Upper lobe of right lung (tissue), 1 donor: ENCODE measurements at regions not wholly inside any gene's neighbourhood (a gene's known extent, or its start where the extent isn't known, plus 50 kb on each side); places are given as distances from the start of the nearest gene placed in this dataset.

Source experiments
- ATAC-seq: fragments of 200-7000 bp; cut with Tn5 transposase; one replicate; pipeline ENCODE4 v1.9.1; 2020; ENCODE audit warnings: mild to moderate bottlenecking, moderate library complexity
- DNase-seq: peaks from one replicate; pipeline ENCODE4 v3.0.0-alpha.2; 2020
- H3K27ac ChIP-seq: fragments of 200-600 bp; one replicate; pipeline ENCODE4 v1.8.0; 2022
- H3K27me3 ChIP-seq: fragments of 200-600 bp; one replicate; pipeline ENCODE4 v1.8.0; 2022; ENCODE audit warnings: mild to moderate bottlenecking
- H3K36me3 ChIP-seq: fragments of 200-600 bp; one replicate; pipeline ENCODE4 v1.8.0; 2022
- H3K4me1 ChIP-seq: fragments of 200-600 bp; one replicate; pipeline ENCODE4 v1.8.0; 2022
- H3K4me3 ChIP-seq: fragments of 200-600 bp; one replicate; pipeline ENCODE4 v1.8.0; 2022; ENCODE audit warnings: mild to moderate bottlenecking
- H3K9me3 ChIP-seq: fragments of 200-600 bp; one replicate; pipeline ENCODE4 v1.8.0; 2022
- intact Hi-C: fragments of 100-400 bp; cut with DNase I; formaldehyde crosslinking; loops from one replicate; pipeline ENCODE4 v1.11.0; 2022
- TF ChIP-seq, protein P1 (sequence below): fragments of 200-600 bp; IDR thresholded peaks from one replicate; pipeline ENCODE4 v1.8.0; 2022; ENCODE audit warnings: antibody characterized with exemption
- donor health status: DM: no; HTN: yes; CAD: no; lungs with severe emphysema.

DNA sequence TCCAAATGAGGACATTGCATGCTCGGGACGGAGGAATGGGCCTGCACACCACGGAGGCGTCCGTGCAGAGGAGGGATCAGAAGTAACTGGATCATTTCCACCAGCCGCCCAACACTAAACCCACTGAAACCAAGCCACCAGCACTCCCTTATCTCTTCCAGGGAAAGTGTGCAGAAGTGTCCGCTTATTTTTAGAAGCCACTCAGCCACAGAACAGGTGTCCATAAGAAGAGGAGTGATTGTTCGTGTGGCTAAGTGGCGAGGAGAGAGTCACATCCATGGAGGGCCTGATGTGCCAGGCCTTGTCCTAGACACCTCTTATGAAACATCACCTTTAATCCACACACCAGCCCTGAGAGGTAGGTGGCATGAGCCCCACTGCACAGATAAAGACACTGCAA lies 407.9 kb upstream of the NPVF start:
- H3K27me3 ChIP-seq, result no peaks in the 10 kb centered on the region
- no peak overlapping the region for H3K27ac ChIP-seq
- intact Hi-C loops, result no loop called here
- H3K4me3 ChIP-seq, result no peak overlapping the region
- H3K36me3 ChIP-seq, result no peaks in the 10 kb centered on the region
- H3K9me3 ChIP-seq, result no peaks in the 10 kb centered on the region
- no peaks in the 10 kb centered on the region for H3K4me1 ChIP-seq
- no peak for DNase-seq
- TF ChIP-seq, protein P1, sequence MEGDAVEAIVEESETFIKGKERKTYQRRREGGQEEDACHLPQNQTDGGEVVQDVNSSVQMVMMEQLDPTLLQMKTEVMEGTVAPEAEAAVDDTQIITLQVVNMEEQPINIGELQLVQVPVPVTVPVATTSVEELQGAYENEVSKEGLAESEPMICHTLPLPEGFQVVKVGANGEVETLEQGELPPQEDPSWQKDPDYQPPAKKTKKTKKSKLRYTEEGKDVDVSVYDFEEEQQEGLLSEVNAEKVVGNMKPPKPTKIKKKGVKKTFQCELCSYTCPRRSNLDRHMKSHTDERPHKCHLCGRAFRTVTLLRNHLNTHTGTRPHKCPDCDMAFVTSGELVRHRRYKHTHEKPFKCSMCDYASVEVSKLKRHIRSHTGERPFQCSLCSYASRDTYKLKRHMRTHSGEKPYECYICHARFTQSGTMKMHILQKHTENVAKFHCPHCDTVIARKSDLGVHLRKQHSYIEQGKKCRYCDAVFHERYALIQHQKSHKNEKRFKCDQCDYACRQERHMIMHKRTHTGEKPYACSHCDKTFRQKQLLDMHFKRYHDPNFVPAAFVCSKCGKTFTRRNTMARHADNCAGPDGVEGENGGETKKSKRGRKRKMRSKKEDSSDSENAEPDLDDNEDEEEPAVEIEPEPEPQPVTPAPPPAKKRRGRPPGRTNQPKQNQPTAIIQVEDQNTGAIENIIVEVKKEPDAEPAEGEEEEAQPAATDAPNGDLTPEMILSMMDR, result no peak
- ATAC-seq, result no peak

DNA sequence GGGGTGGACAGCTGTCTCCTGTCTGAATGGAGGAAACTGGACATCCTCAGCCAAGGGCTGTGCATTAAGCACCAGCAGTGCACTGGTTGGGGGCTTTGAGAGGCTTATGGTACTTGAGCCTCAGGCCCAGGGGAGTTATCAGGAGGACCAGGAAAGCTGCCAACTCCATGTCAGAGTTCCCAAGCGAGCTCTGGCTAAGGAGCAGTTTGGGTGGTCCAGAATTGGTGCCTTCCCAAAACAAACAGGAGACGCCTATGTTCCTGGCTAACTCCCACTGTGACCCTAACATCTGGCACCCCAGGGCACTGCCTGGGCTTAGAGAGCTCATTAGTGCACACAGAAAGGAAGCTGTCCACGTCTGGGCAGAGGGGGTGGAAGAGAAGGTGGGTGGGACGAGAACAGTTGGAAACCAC lies 408.6 kb upstream of the NPVF start:
- no peak overlapping the region for H3K4me3 ChIP-seq
- H3K27ac ChIP-seq, result no peak overlapping the region
- no peak for DNase-seq
- TF ChIP-seq, protein P1, result no peak
- H3K36me3 ChIP-seq, result no peaks in the 10 kb centered on the region
- no peaks in the 10 kb centered on the region for H3K27me3 ChIP-seq
- no peaks in the 10 kb centered on the region for H3K9me3 ChIP-seq
- intact Hi-C loops, result no loop called here
- no peaks in the 10 kb centered on the region for H3K4me1 ChIP-seq
- peak; percentile 30 for ATAC-seq

DNA sequence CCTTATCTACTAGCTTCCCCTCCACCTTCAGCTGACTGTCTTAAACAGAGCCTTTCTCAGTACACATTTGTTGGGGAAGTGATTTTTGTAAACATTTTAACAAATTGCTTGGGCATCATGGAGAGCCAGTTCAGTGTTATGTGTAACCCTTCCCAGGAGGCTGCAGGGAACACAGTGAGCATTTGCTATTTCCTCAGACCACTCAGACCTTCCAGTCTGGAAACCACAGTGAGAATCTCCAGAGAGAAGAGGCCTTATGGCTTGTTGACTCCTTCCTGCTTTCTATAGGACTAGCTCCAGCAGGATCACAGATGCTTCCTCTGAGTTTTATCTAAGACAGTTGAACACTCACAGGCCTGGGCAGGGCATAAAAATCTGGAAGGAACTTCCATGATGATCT lies 409.8 kb upstream of the NPVF start:
- ATAC-seq, result no peak
- no peak overlapping the region for H3K4me3 ChIP-seq
- DNase-seq, result no peak
- H3K27ac ChIP-seq, result no peak overlapping the region
- H3K36me3 ChIP-seq, result no peaks in the 10 kb centered on the region
- no peaks in the 10 kb centered on the region for H3K9me3 ChIP-seq
- H3K27me3 ChIP-seq, result no peaks in the 10 kb centered on the region
- no peaks in the 10 kb centered on the region for H3K4me1 ChIP-seq
- TF ChIP-seq, protein P1, result no peak
- intact Hi-C loops, result no loop called here

DNA sequence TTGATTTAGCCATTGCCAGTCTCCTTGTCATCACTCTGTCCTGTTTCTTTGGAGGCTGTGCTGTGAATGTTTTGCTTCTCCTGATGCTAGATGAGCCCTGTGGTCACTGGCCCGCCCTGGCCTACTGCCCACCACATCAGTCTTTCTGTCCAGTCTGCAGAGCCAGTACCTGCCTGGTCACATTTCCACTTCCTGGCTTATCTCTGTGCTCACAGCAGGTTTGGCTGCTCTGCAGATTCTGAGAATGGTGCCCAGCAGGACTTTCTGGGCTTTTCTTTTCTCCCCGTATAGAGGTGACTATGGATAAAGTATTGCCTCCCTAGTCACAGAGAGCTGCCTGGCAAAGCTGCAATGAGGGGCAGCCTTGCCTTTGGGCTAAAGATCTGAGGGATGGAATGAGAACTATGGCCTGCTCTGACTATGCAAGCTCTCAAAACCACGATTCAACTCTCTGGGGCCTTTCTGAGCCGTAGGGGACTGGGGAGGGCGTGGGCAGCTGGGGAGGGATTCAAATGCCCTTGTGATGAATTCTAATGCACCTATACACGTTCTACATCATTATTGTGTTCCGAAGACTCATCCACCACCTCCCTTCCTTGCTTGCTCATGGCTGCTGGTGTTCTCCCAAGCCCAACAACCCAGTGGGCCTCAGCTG lies 410.4 kb upstream of the NPVF start:
- intact Hi-C loops, result no loop called here
- no peaks in the 10 kb centered on the region for H3K4me1 ChIP-seq
- H3K27me3 ChIP-seq, result no peaks in the 10 kb centered on the region
- TF ChIP-seq, protein P1, result no peak
- H3K4me3 ChIP-seq, result no peak overlapping the region
- H3K36me3 ChIP-seq, result no peaks in the 10 kb centered on the region
- H3K27ac ChIP-seq, result no peak overlapping the region
- no peak for ATAC-seq
- no peaks in the 10 kb centered on the region for H3K9me3 ChIP-seq
- DNase-seq, result no peak

DNA sequence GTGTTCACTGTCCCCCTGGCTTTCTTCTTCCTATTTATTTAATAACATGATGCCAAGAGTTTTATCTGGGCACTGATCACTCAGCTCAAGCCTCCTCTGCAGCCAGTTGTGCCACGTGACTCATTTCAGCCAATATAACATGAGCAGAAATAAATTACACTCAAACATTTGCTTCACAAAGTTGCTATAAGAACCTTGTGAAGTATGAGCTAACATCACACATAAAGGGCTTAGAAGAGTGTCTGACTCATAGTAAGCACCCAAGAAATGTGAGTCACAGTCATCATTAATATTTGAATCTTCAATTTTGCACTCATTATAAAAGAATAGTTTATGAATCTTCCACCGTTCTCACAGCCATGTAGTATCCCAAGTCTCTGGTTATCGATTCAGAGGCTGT lies 414.6 kb upstream of the NPVF start:
- Histone ChIP-seq H3K9me3 (no peaks in the 10 kb centered on the region), H3K27ac (no peak overlapping the region), H3K27me3 (no peaks in the 10 kb centered on the region), H3K4me1 (no peaks in the 10 kb centered on the region), H3K36me3 (no peaks in the 10 kb centered on the region), H3K4me3 (no peak overlapping the region)
- ATAC-seq (peak; percentile 46), DNase-seq (no peak)
- TF ChIP-seq, protein P1, result no peak
- intact Hi-C loops, result no loop called here

DNA sequence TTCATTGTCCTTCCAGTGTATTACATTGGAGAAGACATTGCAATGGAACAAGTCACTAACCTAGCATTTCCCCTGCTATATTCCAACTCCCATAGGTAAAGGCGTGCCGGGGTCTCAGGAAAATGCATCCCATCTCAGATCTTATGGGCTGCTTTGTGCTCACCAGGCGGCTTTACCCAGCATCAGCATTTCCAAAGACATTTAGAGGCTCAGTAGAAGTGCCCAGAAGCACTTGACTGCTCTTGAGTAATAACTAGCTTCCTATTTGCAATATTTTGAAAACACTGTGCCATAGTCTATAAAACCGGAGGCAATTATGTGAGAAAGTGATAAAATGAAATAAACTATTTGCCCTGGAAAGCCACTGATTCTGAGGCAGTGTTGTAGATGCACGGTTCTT lies 415.0 kb upstream of the NPVF start:
- H3K27me3 ChIP-seq, result no peaks in the 10 kb centered on the region
- TF ChIP-seq, protein P1, result no peak
- no peaks in the 10 kb centered on the region for H3K4me1 ChIP-seq
- DNase-seq (no peak), ATAC-seq (peak; percentile 56)
- intact Hi-C loops, result no loop called here
- H3K36me3 ChIP-seq, result no peaks in the 10 kb centered on the region
- no peaks in the 10 kb centered on the region for H3K9me3 ChIP-seq
- H3K4me3 ChIP-seq, result no peak overlapping the region
- H3K27ac ChIP-seq, result no peak overlapping the region
